ENCODE measurements at regions not wholly inside any gene's neighbourhood (a gene's known extent, or its start where the extent isn't known, plus 50 kb on each side); places are given as distances from the start of the nearest gene placed in this dataset.

DNA sequence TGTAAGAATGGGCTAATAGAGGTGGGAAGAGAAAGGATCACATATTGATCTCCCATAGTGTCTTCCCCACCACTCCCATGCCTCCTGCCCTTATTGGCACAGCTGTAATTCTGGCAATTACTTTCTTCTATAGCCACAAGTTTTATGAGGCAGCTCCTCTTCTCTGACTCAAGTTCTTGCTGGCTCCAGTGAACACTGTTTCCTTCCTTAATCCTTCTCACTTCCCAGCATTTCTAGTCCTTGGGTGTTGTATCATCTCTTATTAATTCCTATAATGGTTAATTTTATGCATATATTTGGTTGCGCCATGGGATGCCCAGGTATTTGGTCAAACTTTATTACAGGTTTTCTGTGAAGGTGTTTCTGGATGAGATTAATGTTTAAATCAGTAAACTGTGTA, 103.3 kb downstream of the MRPL39 start:
- TF ChIP-seq, protein P1, sequence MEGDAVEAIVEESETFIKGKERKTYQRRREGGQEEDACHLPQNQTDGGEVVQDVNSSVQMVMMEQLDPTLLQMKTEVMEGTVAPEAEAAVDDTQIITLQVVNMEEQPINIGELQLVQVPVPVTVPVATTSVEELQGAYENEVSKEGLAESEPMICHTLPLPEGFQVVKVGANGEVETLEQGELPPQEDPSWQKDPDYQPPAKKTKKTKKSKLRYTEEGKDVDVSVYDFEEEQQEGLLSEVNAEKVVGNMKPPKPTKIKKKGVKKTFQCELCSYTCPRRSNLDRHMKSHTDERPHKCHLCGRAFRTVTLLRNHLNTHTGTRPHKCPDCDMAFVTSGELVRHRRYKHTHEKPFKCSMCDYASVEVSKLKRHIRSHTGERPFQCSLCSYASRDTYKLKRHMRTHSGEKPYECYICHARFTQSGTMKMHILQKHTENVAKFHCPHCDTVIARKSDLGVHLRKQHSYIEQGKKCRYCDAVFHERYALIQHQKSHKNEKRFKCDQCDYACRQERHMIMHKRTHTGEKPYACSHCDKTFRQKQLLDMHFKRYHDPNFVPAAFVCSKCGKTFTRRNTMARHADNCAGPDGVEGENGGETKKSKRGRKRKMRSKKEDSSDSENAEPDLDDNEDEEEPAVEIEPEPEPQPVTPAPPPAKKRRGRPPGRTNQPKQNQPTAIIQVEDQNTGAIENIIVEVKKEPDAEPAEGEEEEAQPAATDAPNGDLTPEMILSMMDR (conservative IDR thresholded peaks at IDR 0.05; ENCODE audit: low read length) = no peak
- TF ChIP-seq EZH2phosphoT487 (IDR thresholded peaks at IDR 0.05; ENCODE audit: borderline replicate concordance) = no peak

Measured in Loucy (cell line).